ENCODE measurements at regions not wholly inside any gene's neighbourhood (a gene's known extent, or its start where the extent isn't known, plus 50 kb on each side); places are given as distances from the start of the nearest gene placed in this dataset.

DNA sequence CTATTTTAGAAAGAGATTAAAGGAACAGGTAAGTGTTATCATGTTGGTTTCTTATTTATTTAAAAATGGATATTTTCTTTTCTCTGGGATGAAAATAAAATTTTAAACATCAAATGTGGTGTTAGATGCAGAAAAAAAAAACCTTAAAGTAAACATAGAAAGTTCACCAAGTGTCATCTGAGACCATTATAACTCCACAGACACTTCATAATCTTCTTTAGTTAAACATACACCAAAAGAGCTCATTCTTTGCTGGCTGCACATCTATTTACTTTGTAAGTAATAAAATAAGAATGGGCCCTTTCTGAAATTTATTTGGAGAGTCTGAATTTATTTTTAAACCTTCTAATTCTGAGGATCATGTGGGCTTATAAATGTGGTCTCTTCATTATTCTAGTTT lies 460.7 kb upstream of the CTSO start:
- DNase-seq (no peak), ATAC-seq (ENCODE audit: low read depth in 2 of 2) (no peak)
- no peaks in the 10 kb centered on the region for H3K27me3 Mint-ChIP-seq
- no peak overlapping the region for H3K27ac Mint-ChIP-seq
- no peaks in the 10 kb centered on the region for H3K36me3 Mint-ChIP-seq
- no peak overlapping the region for H3K4me3 Mint-ChIP-seq
- H3K9me3 Mint-ChIP-seq = peaks cover 0 to 5% (median 3%) of the 10 kb centered on the region in 7 donors
- H3K4me1 Mint-ChIP-seq = no peaks in the 10 kb centered on the region

DNA sequence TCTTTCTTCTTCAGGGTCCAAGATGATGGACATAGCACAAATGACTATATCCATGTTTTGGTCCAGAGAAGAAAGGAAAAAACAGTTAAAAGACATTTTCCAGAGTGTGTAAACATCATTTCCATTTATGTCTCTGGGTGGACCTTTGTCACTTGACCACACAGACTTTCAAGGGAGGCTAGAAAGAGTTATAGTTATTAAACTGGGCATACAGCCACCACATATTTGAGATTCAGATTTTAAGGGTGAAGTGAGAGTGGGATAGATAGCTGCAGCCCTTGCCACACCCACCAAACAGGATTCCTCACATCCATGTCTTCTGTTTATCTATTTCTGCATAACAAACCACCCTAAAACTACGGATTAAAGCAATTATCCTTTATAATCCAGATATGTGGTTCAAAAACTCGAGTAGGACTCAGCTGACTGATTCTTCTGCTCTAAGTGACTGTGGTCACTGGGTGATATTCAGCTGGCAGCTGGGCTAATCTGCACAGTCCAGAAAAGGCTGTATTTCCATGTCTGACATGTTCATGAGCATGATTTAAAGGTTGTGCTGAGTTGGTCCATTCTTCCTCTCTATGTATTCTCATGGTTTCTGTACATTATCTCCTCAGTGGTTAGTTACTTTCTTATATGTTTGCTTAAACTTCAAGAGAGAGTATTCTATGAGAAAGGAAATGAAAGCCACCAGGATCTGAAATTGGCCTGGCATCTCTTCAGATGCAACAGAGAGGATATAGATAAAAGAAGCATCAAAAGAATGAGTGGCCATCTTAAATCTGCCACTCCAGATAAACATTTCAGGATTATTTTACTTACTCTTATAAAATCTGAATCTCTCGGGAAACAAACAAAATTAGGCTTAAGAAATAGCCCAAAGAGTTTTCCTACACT lies 459.8 kb upstream of the CTSO start:
- DNase-seq = no peak
- Mint-ChIP-seq H3K4me3 (no peak overlapping the region), H3K36me3 (no peaks in the 10 kb centered on the region), H3K27ac (no peak overlapping the region), H3K27me3 (no peaks in the 10 kb centered on the region), H3K9me3 (peaks cover 0 to 5% (median 3%) of the 10 kb centered on the region in 7 donors), H3K4me1 (no peaks in the 10 kb centered on the region)
- ATAC-seq (ENCODE audit: low read depth in 2 of 2) = no peak

DNA sequence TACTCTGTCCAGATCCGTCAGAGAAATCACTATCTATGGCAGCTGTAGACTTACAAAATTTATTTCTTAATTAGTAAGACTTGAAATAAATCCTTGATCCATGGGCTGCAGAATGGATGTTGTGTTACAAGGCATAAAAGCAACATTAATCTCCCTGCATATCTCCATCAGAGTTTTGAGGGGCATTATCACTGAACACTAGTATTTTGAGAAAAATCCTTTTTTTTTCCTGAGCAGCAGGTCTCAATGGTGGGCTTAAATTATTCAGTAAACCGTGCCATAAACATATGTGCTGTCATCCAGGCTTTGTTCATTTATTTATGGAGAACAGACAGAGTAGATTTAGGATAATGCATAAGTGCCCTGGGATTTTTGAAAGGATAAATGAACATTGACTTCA lies 457.9 kb upstream of the CTSO start:
- no peak overlapping the region for H3K27ac Mint-ChIP-seq
- ATAC-seq (ENCODE audit: low read depth in 2 of 2) = no peak

DNA sequence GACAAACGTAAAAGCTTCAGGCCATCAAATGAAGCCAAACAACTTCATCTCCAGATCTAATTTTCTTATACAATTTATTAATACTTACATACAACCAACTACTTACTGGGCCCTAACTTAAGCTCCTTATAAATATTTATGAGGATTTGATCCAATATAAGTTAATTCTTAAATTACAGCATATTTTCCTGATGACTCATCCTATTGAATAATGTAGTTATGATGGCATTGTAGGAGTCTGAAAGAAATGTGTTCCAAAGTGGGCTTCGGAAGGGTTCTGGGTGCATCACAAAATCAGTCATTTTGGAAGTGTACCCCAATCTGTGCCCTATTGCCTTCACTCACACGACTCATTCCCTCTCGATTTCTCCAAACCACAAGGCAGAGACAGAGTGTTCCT lies 455.1 kb upstream of the CTSO start:
- H3K27ac Mint-ChIP-seq = no peak overlapping the region
- DNase-seq = no peak
- H3K4me3 Mint-ChIP-seq = no peak overlapping the region
- H3K4me1 Mint-ChIP-seq = no peaks in the 10 kb centered on the region
- no peak for ATAC-seq (ENCODE audit: low read depth in 2 of 2)
- no peaks in the 10 kb centered on the region for H3K36me3 Mint-ChIP-seq
- peaks cover 0 to 23% (median 6%) of the 10 kb centered on the region in 7 donors for H3K9me3 Mint-ChIP-seq
- no peaks in the 10 kb centered on the region for H3K27me3 Mint-ChIP-seq

More for the DNA sequence above, 457.9 kb upstream of the CTSO start:
- no peak for DNase-seq
- Mint-ChIP-seq H3K4me1 (no peaks in the 10 kb centered on the region), H3K9me3 (peaks cover 0 to 13% (median 2%) of the 10 kb centered on the region in 7 donors), H3K27me3 (no peaks in the 10 kb centered on the region), H3K36me3 (no peaks in the 10 kb centered on the region), H3K4me3 (no peak overlapping the region)

DNA sequence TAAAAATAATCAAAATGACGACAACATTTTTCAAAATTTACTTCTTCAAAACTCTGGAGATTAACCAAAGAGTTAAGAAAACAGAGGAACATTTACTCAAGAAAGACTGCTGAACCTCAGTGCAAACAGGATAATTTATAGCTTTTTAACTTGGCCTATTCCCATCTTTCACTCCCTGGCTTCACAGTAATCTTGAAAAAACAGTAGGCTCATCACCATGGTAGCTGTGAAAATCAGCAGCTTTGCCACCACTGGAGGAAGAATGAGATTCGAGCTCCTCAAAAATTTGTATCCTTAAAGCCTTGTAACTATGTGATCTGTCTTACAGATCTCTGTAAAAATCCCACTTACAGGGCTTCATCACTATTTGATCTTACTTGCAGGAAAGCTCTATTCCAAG lies 447.7 kb upstream of the CTSO start:
- H3K36me3 Mint-ChIP-seq = no peaks in the 10 kb centered on the region
- H3K27ac Mint-ChIP-seq = no peak overlapping the region
- H3K4me3 Mint-ChIP-seq = no peak overlapping the region
- no peak for DNase-seq
- ATAC-seq (ENCODE audit: low read depth in 2 of 2) = no peak
- H3K27me3 Mint-ChIP-seq = no peaks in the 10 kb centered on the region
- H3K9me3 Mint-ChIP-seq = peaks cover 2 to 25% (median 11%) of the 10 kb centered on the region in 7 donors
- H3K4me1 Mint-ChIP-seq = no peaks in the 10 kb centered on the region

DNA sequence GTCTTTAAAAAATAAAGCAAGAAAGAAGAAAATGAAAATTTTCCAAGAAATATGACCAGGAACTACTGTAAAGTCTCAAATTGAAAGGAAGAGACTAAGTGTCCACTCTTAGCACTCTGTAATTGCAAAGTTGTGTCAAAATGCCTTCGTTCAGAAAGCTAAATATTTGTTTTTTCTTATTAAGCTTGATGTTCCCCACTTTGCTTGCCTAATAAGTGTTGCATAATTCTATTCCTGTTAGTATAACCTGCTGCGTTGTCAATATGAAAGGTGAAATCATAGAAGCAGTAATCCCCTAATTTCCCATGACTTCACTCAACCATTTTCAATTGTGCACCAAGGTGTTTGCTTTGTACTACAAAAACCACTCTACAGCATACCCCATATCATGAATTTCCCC lies 442.9 kb upstream of the CTSO start:
- Mint-ChIP-seq H3K36me3 (no peaks in the 10 kb centered on the region), H3K27me3 (no peaks in the 10 kb centered on the region), H3K9me3 (peaks cover 0 to 7% (median 0%) of the 10 kb centered on the region in 7 donors), H3K27ac (no peak overlapping the region), H3K4me1 (no peaks in the 10 kb centered on the region), H3K4me3 (no peak overlapping the region)
- ATAC-seq (ENCODE audit: low read depth in 2 of 2) = no peak
- no peak for DNase-seq

DNA sequence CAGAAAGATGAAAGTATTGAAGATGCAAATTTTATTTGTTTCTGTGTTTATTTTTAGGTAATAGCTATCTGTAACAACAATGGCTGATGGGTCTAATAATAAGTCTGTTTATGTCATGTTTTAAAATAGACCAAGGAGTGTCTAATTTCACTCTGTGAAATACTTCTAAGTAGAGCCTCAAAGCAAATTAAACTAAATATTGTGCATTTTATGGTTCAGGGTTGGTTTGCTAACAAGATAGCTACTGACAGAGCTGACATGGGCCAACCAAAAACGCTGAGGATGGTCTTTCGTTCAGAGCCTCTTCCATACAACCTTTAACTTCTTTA lies 437.6 kb upstream of the CTSO start:
- Mint-ChIP-seq H3K36me3 (no peaks in the 10 kb centered on the region), H3K4me1 (no peaks in the 10 kb centered on the region), H3K27me3 (no peaks in the 10 kb centered on the region), H3K27ac (no peak overlapping the region), H3K4me3 (no peak overlapping the region), H3K9me3 (peaks cover 0 to 9% (median 0%) of the 10 kb centered on the region in 7 donors)
- no peak for ATAC-seq (ENCODE audit: low read depth in 2 of 2)
- no peak for DNase-seq

DNA sequence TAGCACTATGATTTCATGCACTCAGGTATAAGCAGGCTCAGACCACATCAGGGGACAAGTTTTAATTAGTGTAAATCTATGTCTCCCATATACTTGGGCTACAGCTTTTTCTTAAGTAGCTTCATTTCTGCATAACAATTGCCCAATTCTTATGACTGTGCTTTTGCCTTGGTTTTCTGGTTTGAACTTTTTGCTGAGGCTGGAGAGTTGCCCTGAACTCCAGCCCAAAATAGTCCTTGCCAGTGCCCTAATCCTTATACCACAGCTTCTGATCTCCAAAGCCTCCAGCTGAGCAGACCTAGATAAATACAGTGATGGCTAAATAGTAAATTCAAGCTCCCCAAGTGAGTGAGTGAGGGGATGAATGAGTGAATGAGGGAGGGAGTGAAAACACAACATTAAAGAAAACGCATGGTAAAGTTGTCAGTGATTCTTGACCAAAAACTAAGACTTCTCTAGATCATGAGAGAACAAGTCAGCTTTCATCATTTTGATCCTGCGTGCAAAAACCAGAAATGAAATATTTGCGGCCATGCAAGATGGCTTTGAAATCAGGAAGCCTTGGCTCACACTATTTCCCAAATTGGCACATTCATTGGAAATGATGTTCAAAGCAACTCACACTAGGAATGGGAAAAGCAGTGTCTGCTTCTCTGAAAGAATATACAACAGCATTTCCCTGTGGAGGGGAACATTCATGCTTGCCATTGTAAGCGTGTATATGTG lies 437.1 kb upstream of the CTSO start:
- Mint-ChIP-seq H3K27me3 (no peaks in the 10 kb centered on the region), H3K27ac (no peak overlapping the region), H3K4me3 (no peak overlapping the region), H3K36me3 (no peaks in the 10 kb centered on the region), H3K9me3 (peaks cover 0 to 9% (median 0%) of the 10 kb centered on the region in 7 donors), H3K4me1 (no peaks in the 10 kb centered on the region)
- ATAC-seq (ENCODE audit: low read depth in 2 of 2) = no peak
- no peak for DNase-seq

DNA sequence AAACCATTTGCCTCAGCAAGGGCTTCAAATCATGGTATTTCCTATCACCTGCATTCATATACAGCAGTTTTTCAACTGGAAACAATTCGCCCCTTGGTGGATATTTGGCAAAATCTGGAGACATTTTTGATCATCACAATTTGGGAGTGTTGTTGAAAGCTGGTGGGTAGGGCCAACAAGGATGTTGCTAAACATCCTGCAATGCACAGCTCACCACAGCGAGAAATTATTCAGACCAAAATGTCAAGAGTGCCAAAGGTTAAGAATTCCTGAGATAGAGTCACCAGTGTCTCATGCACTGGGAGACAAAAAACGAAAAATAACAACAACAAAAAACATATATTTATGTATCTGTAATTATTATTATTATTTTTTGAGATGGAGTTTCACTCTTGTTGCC lies 435.2 kb upstream of the CTSO start:
- no peaks in the 10 kb centered on the region for H3K36me3 Mint-ChIP-seq
- no peaks in the 10 kb centered on the region for H3K27me3 Mint-ChIP-seq
- no peak overlapping the region for H3K4me3 Mint-ChIP-seq
- no peak overlapping the region for H3K27ac Mint-ChIP-seq
- DNase-seq (no peak), ATAC-seq (ENCODE audit: low read depth in 2 of 2) (no peak)
- no peaks in the 10 kb centered on the region for H3K4me1 Mint-ChIP-seq
- H3K9me3 Mint-ChIP-seq = peaks cover 0 to 4% (median 0%) of the 10 kb centered on the region in 7 donors

DNA sequence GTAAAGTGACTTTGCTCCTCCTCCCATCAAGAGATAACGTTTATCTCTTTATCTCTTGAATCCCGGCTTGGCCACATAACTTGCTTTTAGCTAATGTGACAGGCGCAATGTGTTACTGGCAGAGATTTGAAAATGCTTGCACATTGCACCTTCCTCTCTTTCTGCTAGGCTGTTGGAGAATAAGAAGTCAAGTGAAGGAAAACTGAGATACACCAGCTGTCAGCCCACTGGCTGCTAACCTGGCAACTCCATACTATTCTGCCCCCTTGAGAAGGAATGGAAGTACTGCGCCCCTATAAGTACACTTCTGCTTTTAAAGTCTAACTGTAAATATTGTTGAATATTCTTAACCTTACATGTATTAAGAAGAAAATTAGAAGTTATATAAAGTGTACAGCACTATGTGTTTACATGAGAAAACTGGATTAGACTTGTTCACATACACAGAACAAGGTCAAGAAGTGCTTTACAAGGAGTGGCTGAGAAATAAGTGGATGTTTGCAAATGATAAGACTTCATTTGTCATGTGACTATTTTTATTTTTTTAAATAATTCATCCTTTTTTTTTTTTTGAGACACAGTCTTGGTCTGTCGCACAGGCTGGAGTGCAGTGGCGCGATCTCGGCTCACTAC lies 424.5 kb upstream of the CTSO start:
- peaks cover 0 to 2% (median 0%) of the 10 kb centered on the region in 7 donors for H3K9me3 Mint-ChIP-seq
- no peak overlapping the region for H3K4me3 Mint-ChIP-seq
- H3K36me3 Mint-ChIP-seq = no peaks in the 10 kb centered on the region
- no peak for ATAC-seq (ENCODE audit: low read depth in 2 of 2)
- H3K27ac Mint-ChIP-seq = no peak overlapping the region
- H3K27me3 Mint-ChIP-seq = no peaks in the 10 kb centered on the region
- H3K4me1 Mint-ChIP-seq = no peaks in the 10 kb centered on the region
- DNase-seq = no peak

DNA sequence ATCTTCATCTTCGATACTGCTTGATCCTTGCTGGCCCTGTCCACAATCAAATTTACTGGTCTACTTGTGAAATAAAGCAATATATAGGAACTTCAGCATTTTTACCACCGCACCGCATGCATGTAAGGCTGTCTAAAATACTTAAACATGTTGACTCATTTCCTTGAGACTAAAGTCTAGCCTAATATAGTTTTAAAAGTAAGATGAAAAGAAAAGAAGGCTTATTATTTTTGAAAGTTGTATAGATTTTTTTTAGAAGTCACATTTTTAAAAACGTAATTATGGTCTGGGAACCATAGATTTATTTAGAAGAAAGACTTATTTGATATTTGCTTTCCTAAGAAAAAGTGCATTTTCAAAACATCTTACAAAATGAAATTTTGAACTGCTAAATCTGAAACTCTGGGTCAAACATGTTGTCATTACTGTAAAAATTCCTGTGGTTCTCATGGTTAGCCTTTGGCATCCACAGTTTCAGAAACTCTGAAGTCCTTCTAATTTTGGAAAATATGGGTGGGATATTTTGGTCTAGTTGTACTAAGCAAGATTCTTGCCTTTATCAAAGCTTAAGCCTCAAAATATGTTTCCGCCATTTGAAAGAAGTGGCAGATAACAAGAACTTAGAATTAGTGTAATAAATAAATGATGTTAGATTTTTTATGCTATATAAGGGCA lies 423.5 kb upstream of the CTSO start:
- no peak overlapping the region for H3K27ac Mint-ChIP-seq
- H3K36me3 Mint-ChIP-seq = no peaks in the 10 kb centered on the region
- DNase-seq (no peak), ATAC-seq (ENCODE audit: low read depth in 2 of 2) (no peak)
- no peaks in the 10 kb centered on the region for H3K27me3 Mint-ChIP-seq
- no peak overlapping the region for H3K4me3 Mint-ChIP-seq
- no peaks in the 10 kb centered on the region for H3K4me1 Mint-ChIP-seq
- peaks cover 0 to 2% (median 0%) of the 10 kb centered on the region in 7 donors for H3K9me3 Mint-ChIP-seq

DNA sequence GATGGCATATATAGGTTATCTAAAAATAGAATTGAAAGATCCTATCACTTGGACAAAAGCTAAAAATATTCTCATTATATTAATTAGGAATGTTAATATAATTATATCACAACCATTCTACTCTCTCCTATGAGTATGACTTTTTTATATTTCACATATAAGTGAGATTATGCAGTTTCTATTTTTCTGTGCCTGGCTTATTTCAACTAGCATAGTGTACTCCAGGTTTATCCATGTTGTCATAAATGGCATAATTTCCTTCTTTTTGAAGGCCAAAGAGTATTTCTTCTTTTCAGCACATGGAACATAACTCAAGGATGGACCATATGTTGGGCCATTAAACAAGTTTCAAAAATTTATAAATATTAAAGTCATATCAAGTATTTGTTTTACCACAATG lies 421.2 kb upstream of the CTSO start:
- no peak overlapping the region for H3K27ac Mint-ChIP-seq
- ATAC-seq (ENCODE audit: low read depth in 2 of 2) (no peak), DNase-seq (no peak)
- no peak overlapping the region for H3K4me3 Mint-ChIP-seq
- no peaks in the 10 kb centered on the region for H3K27me3 Mint-ChIP-seq
- H3K36me3 Mint-ChIP-seq = no peaks in the 10 kb centered on the region
- H3K9me3 Mint-ChIP-seq = peaks cover 0 to 2% (median 0%) of the 10 kb centered on the region in 7 donors
- H3K4me1 Mint-ChIP-seq = no peaks in the 10 kb centered on the region

DNA sequence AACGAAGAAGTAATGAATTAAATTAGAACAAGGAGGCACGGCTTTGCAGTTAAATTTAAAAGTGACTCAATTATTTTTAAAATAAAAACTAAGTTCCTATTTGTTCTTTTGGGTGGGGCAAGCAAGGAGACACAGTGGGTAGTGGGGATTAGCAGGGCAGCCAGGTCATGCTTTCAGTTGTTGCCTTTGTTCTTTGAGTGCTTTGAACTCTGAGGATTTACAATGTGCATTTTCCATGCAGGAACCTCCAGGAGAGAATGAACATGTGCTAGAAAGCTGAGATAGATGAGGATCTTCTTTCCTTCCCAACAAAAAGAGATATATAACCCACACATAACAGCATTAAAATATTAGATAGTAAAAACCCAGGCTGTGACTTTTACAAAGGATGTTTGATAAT lies 420.4 kb upstream of the CTSO start:
- no peaks in the 10 kb centered on the region for H3K27me3 Mint-ChIP-seq
- no peaks in the 10 kb centered on the region for H3K4me1 Mint-ChIP-seq
- DNase-seq (no peak), ATAC-seq (ENCODE audit: low read depth in 2 of 2) (no peak)
- no peaks in the 10 kb centered on the region for H3K36me3 Mint-ChIP-seq
- H3K4me3 Mint-ChIP-seq = no peak overlapping the region
- peaks cover 0 to 2% (median 0%) of the 10 kb centered on the region in 7 donors for H3K9me3 Mint-ChIP-seq
- H3K27ac Mint-ChIP-seq = no peak overlapping the region

All from naive B cell (primary cell).